ENCODE measurements at regions not wholly inside any gene's neighbourhood (a gene's known extent, or its start where the extent isn't known, plus 50 kb on each side); places are given as distances from the start of the nearest gene placed in this dataset.

GRCh38 chr4:59920416-59920815, 1279.7 kb upstream of the ADGRL3 start:
- DNase-seq = no peak

GRCh38 chr4:59925290-59925689, 1274.8 kb upstream of the ADGRL3 start:
- no peak for DNase-seq

- DNase-seq = no peak
Measured at GRCh38 chr4:59936566-59936965, 1263.6 kb upstream of the ADGRL3 start.

GRCh38 chr4:59938166-59938565, 1262.0 kb upstream of the ADGRL3 start:
- no peak for DNase-seq

- DNase-seq = no peak
Measured at GRCh38 chr4:59945277-59945676, 1254.8 kb upstream of the ADGRL3 start.

- no peak for DNase-seq
Measured at GRCh38 chr4:59945716-59946115, 1254.4 kb upstream of the ADGRL3 start.

- DNase-seq = no peak
Measured at GRCh38 chr4:59956366-59956765, 1243.8 kb upstream of the ADGRL3 start.

GRCh38 chr4:59960143-59960542, 1240.0 kb upstream of the ADGRL3 start:
- DNase-seq = no peak

- no peak for DNase-seq
Measured at GRCh38 chr4:59966758-59967157, 1233.4 kb upstream of the ADGRL3 start.

- no peak for DNase-seq
Measured at GRCh38 chr4:59968796-59969195, 1231.3 kb upstream of the ADGRL3 start.

- no peak for DNase-seq
Measured at GRCh38 chr4:59969909-59970308, 1230.2 kb upstream of the ADGRL3 start.

- no peak for DNase-seq
Measured at GRCh38 chr4:59971952-59972351, 1228.2 kb upstream of the ADGRL3 start.

GRCh38 chr4:59973492-59973891, 1226.6 kb upstream of the ADGRL3 start:
- DNase-seq = no peak

- DNase-seq = no peak
Measured at GRCh38 chr4:59979061-59979460, 1221.1 kb upstream of the ADGRL3 start.

- no peak for DNase-seq
Measured at GRCh38 chr4:59983852-59984251, 1216.3 kb upstream of the ADGRL3 start.

GRCh38 chr4:59987289-59987688, 1212.8 kb upstream of the ADGRL3 start:
- no peak for DNase-seq

- no peak for DNase-seq
Measured at GRCh38 chr4:59994118-59994517, 1206.0 kb upstream of the ADGRL3 start.

GRCh38 chr4:60002603-60003337, 1197.4 kb upstream of the ADGRL3 start:
- no peak for DNase-seq

GRCh38 chr4:60013464-60014184, 1186.5 kb upstream of the ADGRL3 start:
- DNase-seq = no peak

GRCh38 chr4:60016971-60017370, 1183.2 kb upstream of the ADGRL3 start:
- DNase-seq = no peak

- DNase-seq = no peak
Measured at GRCh38 chr4:60019180-60019579, 1180.9 kb upstream of the ADGRL3 start.

GRCh38 chr4:60019946-60020345, 1180.2 kb upstream of the ADGRL3 start:
- no peak for DNase-seq

GRCh38 chr4:60020389-60020788, 1179.7 kb upstream of the ADGRL3 start:
- DNase-seq = no peak

GRCh38 chr4:60033826-60034225, 1166.3 kb upstream of the ADGRL3 start:
- no peak for DNase-seq

- no peak for DNase-seq
Measured at GRCh38 chr4:60034361-60034760, 1165.8 kb upstream of the ADGRL3 start.

All from NCI-H1048 (cell line).